NCI-H345 treated with DMSO at 0.1 percent for 48 hours (cell line): ENCODE measurements at regions not wholly inside any gene's neighbourhood (a gene's known extent, or its start where the extent isn't known, plus 50 kb on each side); places are given as distances from the start of the nearest gene placed in this dataset.
"Not testable (repeated sequence)": the region's sequence is repeated elsewhere in the genome, so short reads cannot be mapped to it uniquely, and the experiment has no call there.

Experiments used
- DNase-seq: peaks from one replicate; lab custom pipeline; 2025; ENCODE audit not compliant: unreplicated experiment; lab: John Stamatoyannopoulos, UW

GRCh38 chrX:67213686-67214085, 330.1 kb upstream of the AR start:
- not testable (repeated sequence) for DNase-seq

- DNase-seq: no peak
Measured at GRCh38 chrX:67207912-67208311, 335.9 kb upstream of the AR start.

GRCh38 chrX:67159437-67159836, 384.4 kb upstream of the AR start:
- DNase-seq: no peak

GRCh38 chrX:67114635-67115034, 429.2 kb upstream of the AR start:
- DNase-seq: no peak

- no peak for DNase-seq
Measured at GRCh38 chrX:67105758-67106116, 438.1 kb upstream of the AR start.

GRCh38 chrX:67104982-67105757, 438.7 kb upstream of the AR start:
- DNase-seq: no peak

- no peak for DNase-seq
Measured at GRCh38 chrX:67100031-67100884, 443.6 kb upstream of the AR start.

GRCh38 chrX:67094061-67094460, 449.8 kb upstream of the AR start:
- DNase-seq: no peak

GRCh38 chrX:67050760-67051159, 411.9 kb upstream of the EDA2R start:
- DNase-seq: no peak

- no peak for DNase-seq
Measured at GRCh38 chrX:67044866-67045265, 406.0 kb upstream of the EDA2R start.

GRCh38 chrX:67044029-67044653, 405.3 kb upstream of the EDA2R start:
- no peak for DNase-seq

- DNase-seq: no peak
Measured at GRCh38 chrX:67004451-67004850, 365.6 kb upstream of the EDA2R start.

- no peak for DNase-seq
Measured at GRCh38 chrX:66994729-66995128, 355.9 kb upstream of the EDA2R start.

GRCh38 chrX:66992077-66992476, 353.2 kb upstream of the EDA2R start:
- DNase-seq: not testable (repeated sequence)

- no peak for DNase-seq
Measured at GRCh38 chrX:66988331-66988730, 349.5 kb upstream of the EDA2R start.

- no peak for DNase-seq
Measured at GRCh38 chrX:66961665-66962064, 322.8 kb upstream of the EDA2R start.

- no peak for DNase-seq
Measured at GRCh38 chrX:66931713-66932112, 292.8 kb upstream of the EDA2R start.

GRCh38 chrX:66930516-66930915, 291.6 kb upstream of the EDA2R start:
- DNase-seq: not testable (repeated sequence)

- no peak for DNase-seq
Measured at GRCh38 chrX:66920296-66920695, 281.4 kb upstream of the EDA2R start.

GRCh38 chrX:66919280-66919832, 280.5 kb upstream of the EDA2R start:
- DNase-seq: no peak

- no peak for DNase-seq
Measured at GRCh38 chrX:66918511-66918910, 279.6 kb upstream of the EDA2R start.

GRCh38 chrX:66915893-66916292, 277.0 kb upstream of the EDA2R start:
- DNase-seq: no peak
